ENCODE measurements at regions not wholly inside any gene's neighbourhood (a gene's known extent, or its start where the extent isn't known, plus 50 kb on each side); places are given as distances from the start of the nearest gene placed in this dataset.
A peak's percentile ranks its signal among the peaks of the same experiment; 100 is the strongest.

- no peak overlapping the region for H3K27ac Mint-ChIP-seq
Observed at GRCh38 chr6:10268111-10268510, 146.8 kb downstream of the TFAP2A start.

DNA sequence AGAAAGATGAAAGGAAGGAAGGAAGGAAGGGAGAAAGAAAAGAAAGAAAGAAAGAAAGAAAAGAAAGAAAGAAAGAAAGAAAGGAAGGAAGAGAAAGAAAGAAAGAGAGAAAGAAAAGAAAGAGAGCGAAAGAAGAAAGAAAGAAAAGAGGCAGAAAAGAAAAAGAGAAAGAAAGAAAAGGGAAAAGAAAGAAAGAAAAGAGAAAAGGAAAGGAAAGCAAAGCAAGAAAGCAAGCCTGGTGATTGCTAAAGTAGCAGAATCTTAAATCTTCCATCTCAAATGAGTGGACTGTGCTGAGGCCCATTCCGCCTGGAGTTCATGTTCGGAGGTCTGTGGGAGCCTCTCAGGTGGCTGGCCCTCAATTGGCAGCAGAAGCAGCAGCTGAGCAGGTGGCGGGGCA, 148.4 kb downstream of the TFAP2A start:
- H3K36me3 Mint-ChIP-seq (ENCODE audit: low read depth): no peaks in the 10 kb centered on the region
- ATAC-seq (no peak), DNase-seq (no peak)
- H3K27me3 Mint-ChIP-seq: peaks cover 7% of the 10 kb centered on the region
- CTCF ChIA-PET: no interaction called here
- H3K4me1 Mint-ChIP-seq: no peaks in the 10 kb centered on the region
- H3K9me3 Mint-ChIP-seq (ENCODE audit: low read depth): peaks cover 3% of the 10 kb centered on the region
- H3K4me3 Mint-ChIP-seq: no peak overlapping the region
- intact Hi-C loops (cut with DNase I, micrococcal nuclease): no loop called here
- POLR2A ChIA-PET: no interaction called here
- no peak overlapping the region for H3K27ac Mint-ChIP-seq

More at GRCh38 chr6:10268111-10268510, 146.8 kb downstream of the TFAP2A start:
- H3K9me3 Mint-ChIP-seq (ENCODE audit: low read depth): peaks cover 3% of the 10 kb centered on the region
- POLR2A ChIA-PET: no interaction called here
- no peaks in the 10 kb centered on the region for H3K4me1 Mint-ChIP-seq
- intact Hi-C loops (cut with DNase I, micrococcal nuclease): no loop called here
- no peak overlapping the region for H3K4me3 Mint-ChIP-seq
- ATAC-seq (no peak), DNase-seq (no peak)
- CTCF ChIA-PET: interaction anchor here (0.6 kb wide), 1 partner anchor 162 kb away, joined by 3 read pairs; no protein-coding TSS in a partner anchor
- no peaks in the 10 kb centered on the region for H3K36me3 Mint-ChIP-seq (ENCODE audit: low read depth)
- H3K27me3 Mint-ChIP-seq: peaks cover 17% of the 10 kb centered on the region

- H3K27me3 Mint-ChIP-seq: peaks cover 7% of the 10 kb centered on the region
- H3K36me3 Mint-ChIP-seq (ENCODE audit: low read depth): no peaks in the 10 kb centered on the region
- no peak for ATAC-seq
- peaks cover 3% of the 10 kb centered on the region for H3K9me3 Mint-ChIP-seq (ENCODE audit: low read depth)
- H3K4me1 Mint-ChIP-seq: no peaks in the 10 kb centered on the region
- H3K27ac Mint-ChIP-seq: no peak overlapping the region
- POLR2A ChIA-PET: no interaction called here
- CTCF ChIA-PET: no interaction called here
- H3K4me3 Mint-ChIP-seq: no peak overlapping the region
- intact Hi-C loops (cut with DNase I, micrococcal nuclease): no loop called here
- no peak for DNase-seq
Observed at GRCh38 chr6:10266061-10266460, 148.8 kb downstream of the TFAP2A start.

DNA sequence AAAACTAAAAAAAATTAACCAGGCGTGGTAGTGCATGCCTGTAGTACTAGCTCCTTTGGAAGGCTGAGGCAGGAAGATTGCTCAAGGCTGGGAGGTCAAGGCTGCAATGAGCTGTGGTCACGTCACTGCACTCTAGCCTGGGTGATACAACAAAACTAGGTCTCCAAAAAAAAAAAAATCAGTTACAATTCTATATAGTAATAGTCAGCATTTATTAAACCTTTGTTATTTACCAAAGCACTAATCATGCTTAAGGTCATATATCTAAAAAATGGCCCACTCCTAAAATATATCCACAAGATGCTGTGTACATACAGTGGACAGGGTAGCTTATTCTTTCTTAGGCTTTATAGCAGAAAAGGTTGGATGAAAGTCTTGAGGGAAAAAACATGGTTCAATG, 152.4 kb downstream of the TFAP2A start:
- ChIA-PET POLR2A (no interaction called here), CTCF (interaction anchor here (0.7 kb wide), 1 partner anchor 54 kb away, joined by 3 read pairs; no protein-coding TSS in a partner anchor)
- peaks cover 3% of the 10 kb centered on the region for H3K9me3 Mint-ChIP-seq (ENCODE audit: low read depth)
- no peak overlapping the region for H3K4me3 Mint-ChIP-seq
- no peak overlapping the region for H3K27ac Mint-ChIP-seq
- no peaks in the 10 kb centered on the region for H3K27me3 Mint-ChIP-seq
- no peaks in the 10 kb centered on the region for H3K36me3 Mint-ChIP-seq (ENCODE audit: low read depth)
- H3K4me1 Mint-ChIP-seq: no peaks in the 10 kb centered on the region
- intact Hi-C loops (cut with DNase I, micrococcal nuclease): no loop called here
- ATAC-seq: no peak
- DNase-seq: no peak

DNA sequence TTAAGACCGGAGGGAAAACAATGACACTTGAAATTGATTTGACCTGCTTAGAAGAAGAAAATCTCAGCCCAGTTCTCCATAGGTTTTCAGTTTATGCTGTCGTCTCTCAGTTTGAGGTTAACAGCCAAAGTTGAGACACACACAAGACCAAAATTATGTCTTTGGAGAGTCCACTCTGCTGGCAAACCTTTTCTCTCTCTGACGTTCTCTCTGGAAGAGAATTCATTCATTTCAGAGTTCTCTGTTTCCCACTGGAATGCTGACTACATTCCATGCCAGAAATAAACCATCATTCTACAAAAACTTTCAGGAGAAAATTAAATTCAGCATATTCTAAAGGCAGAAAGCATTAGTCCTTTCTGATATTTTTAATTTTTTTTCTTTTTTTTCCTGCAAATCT, 155.2 kb downstream of the TFAP2A start:
- Mint-ChIP-seq H3K36me3 (ENCODE audit: low read depth) (no peaks in the 10 kb centered on the region), H3K27ac (no peak overlapping the region), H3K27me3 (no peaks in the 10 kb centered on the region), H3K9me3 (ENCODE audit: low read depth) (peaks cover 4% of the 10 kb centered on the region), H3K4me1 (no peaks in the 10 kb centered on the region), H3K4me3 (no peak overlapping the region)
- ATAC-seq (no peak), DNase-seq (no peak)
- POLR2A ChIA-PET: no interaction called here
- intact Hi-C loops (cut with DNase I, micrococcal nuclease): loop anchor here (5.0 kb wide), 2 partner anchors 168 to 173 kb away; no protein-coding TSS in a partner anchor
- CTCF ChIA-PET: no interaction called here

- POLR2A ChIA-PET: no interaction called here
- intact Hi-C loops (cut with DNase I, micrococcal nuclease): loop anchor here (5.0 kb wide), 2 partner anchors 169 to 174 kb away; no protein-coding TSS in a partner anchor
- Mint-ChIP-seq H3K36me3 (ENCODE audit: low read depth) (no peaks in the 10 kb centered on the region), H3K27me3 (no peaks in the 10 kb centered on the region), H3K27ac (no peak overlapping the region), H3K4me1 (no peaks in the 10 kb centered on the region), H3K4me3 (no peak overlapping the region), H3K9me3 (ENCODE audit: low read depth) (peaks cover 1% of the 10 kb centered on the region)
- CTCF ChIA-PET: no interaction called here
- ATAC-seq (no peak), DNase-seq (no peak)
Observed at GRCh38 chr6:10258341-10258740, 156.5 kb downstream of the TFAP2A start.

DNA sequence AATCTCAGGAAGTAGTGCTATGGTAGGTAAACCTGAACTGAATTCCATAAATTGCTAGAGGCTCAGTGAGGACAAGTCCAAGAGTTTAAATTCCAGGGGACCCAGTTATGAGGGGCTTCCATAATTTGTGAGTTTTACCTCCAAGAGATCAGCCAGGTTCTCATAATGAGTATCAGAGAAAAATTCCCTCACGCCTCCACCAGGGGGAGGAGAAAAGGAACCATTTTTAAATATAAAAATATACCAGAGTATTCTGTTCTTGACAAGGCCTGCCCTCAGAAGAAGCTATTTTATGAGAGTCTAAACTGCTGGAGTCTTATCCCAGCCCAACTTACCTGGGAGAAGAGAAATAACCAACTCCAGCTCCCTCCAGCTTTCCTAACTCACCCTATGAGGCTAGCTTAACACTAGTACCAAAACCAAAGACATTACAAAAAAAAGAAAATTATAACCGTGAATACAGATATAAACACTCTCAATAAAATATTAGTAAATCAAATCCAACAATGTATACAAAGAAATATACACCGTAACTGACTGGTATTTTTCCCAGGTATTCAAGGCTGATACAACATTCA, 158.7 kb downstream of the TFAP2A start:
- ChIA-PET CTCF (interaction anchor here (1.1 to 1.3 kb wide), 2 partner anchors 13 to 173 kb away, joined by 3 read pairs; no protein-coding TSS in a partner anchor), POLR2A (no interaction called here)
- Mint-ChIP-seq H3K36me3 (ENCODE audit: low read depth) (no peaks in the 10 kb centered on the region), H3K4me3 (no peak overlapping the region), H3K4me1 (no peaks in the 10 kb centered on the region), H3K27me3 (no peaks in the 10 kb centered on the region), H3K27ac (no peak overlapping the region), H3K9me3 (ENCODE audit: low read depth) (peaks cover 1% of the 10 kb centered on the region)
- DNase-seq (peak; percentile 8), ATAC-seq (no peak)
- intact Hi-C loops (cut with DNase I, micrococcal nuclease): loop anchor here (5.0 kb wide), 2 partner anchors 171 to 176 kb away; no protein-coding TSS in a partner anchor

DNA sequence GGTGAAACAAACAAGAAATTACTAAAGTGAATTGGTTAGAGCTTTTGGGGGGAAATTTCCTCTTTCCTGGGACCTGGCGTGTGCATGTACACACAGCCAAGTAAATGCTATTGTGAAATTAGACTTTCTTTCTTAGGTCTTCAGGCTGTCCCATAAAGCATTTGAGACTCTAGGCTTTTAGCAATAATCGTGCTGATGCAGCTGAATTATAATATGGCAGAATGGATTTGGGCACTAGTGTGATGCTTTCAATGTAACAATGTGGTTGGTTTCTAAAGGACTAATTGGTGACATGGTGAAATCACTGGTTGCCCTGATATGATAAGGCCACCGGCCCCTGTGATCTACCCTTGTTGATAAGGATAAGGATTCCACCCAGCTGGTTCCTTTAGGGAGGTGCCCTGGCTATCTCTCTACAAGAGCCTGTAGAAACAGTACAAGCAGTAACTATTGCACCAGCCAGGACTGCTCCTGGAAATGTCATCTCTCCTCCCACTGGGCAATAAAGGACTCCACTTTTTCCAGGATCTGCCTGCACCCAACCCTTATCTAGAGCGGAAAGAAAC, 164.1 kb downstream of the TFAP2A start:
- H3K27me3 Mint-ChIP-seq: peaks cover 3% of the 10 kb centered on the region
- intact Hi-C loops (cut with DNase I, micrococcal nuclease): no loop called here

DNA sequence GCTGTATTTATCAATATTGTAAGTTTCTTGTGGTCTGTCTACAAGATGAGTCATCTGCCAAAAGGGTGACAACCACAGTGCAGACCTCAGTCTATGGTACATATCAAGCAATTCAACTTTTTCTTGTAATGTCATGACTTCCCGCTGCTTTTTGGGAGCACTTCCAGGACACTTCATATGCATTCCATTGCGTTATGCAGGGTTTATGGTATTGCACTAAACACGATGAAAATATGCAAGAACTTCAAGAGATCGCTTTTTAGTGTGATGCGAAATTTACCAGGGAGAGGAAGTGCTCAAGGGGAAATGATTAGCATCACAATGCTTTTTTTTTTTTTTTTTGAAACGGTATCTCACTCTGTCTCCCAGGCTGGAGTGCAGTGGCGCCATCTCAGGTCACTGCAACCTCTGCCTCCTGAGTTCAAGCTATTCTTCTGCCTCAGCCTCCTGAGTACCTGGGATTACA, 166.5 kb downstream of the TFAP2A start:
- Mint-ChIP-seq H3K36me3 (ENCODE audit: low read depth) (no peaks in the 10 kb centered on the region), H3K9me3 (ENCODE audit: low read depth) (no peaks in the 10 kb centered on the region), H3K4me1 (no peaks in the 10 kb centered on the region), H3K27me3 (peaks cover 3% of the 10 kb centered on the region), H3K4me3 (no peak overlapping the region), H3K27ac (no peak overlapping the region)
- intact Hi-C loops (cut with DNase I, micrococcal nuclease): no loop called here
- CTCF ChIA-PET: no interaction called here
- DNase-seq: no peak
- ATAC-seq: no peak
- POLR2A ChIA-PET: no interaction called here

More for the DNA sequence above, 164.1 kb downstream of the TFAP2A start:
- Mint-ChIP-seq H3K9me3 (ENCODE audit: low read depth) (no peaks in the 10 kb centered on the region), H3K4me3 (no peak overlapping the region), H3K36me3 (ENCODE audit: low read depth) (no peaks in the 10 kb centered on the region), H3K4me1 (no peaks in the 10 kb centered on the region), H3K27ac (no peak overlapping the region)
- CTCF ChIA-PET: no interaction called here
- DNase-seq: no peak
- POLR2A ChIA-PET: no interaction called here
- no peak for ATAC-seq

GRCh38 chr6:10237298-10238038, 177.4 kb downstream of the TFAP2A start:
- no peak for ATAC-seq
- intact Hi-C loops (cut with DNase I, micrococcal nuclease): no loop called here
- Mint-ChIP-seq H3K4me3 (no peak overlapping the region), H3K4me1 (no peaks in the 10 kb centered on the region), H3K27ac (no peak overlapping the region), H3K9me3 (ENCODE audit: low read depth) (no peaks in the 10 kb centered on the region), H3K27me3 (no peaks in the 10 kb centered on the region), H3K36me3 (ENCODE audit: low read depth) (no peaks in the 10 kb centered on the region)
- ChIA-PET POLR2A (no interaction called here), CTCF (no interaction called here)
- no peak for DNase-seq

GRCh38 chr6:10235344-10235743, 179.5 kb downstream of the TFAP2A start:
- no peaks in the 10 kb centered on the region for H3K9me3 Mint-ChIP-seq (ENCODE audit: low read depth)
- no peak for DNase-seq
- no peak overlapping the region for H3K4me3 Mint-ChIP-seq
- intact Hi-C loops (cut with DNase I, micrococcal nuclease): no loop called here
- no peaks in the 10 kb centered on the region for H3K27me3 Mint-ChIP-seq
- H3K36me3 Mint-ChIP-seq (ENCODE audit: low read depth): no peaks in the 10 kb centered on the region
- no peaks in the 10 kb centered on the region for H3K4me1 Mint-ChIP-seq
- POLR2A ChIA-PET: no interaction called here
- H3K27ac Mint-ChIP-seq: no peak overlapping the region
- no peak for ATAC-seq
- CTCF ChIA-PET: interaction anchor here (0.6 kb wide), 1 partner anchor 553 kb away, joined by 3 read pairs; no protein-coding TSS in a partner anchor

DNA sequence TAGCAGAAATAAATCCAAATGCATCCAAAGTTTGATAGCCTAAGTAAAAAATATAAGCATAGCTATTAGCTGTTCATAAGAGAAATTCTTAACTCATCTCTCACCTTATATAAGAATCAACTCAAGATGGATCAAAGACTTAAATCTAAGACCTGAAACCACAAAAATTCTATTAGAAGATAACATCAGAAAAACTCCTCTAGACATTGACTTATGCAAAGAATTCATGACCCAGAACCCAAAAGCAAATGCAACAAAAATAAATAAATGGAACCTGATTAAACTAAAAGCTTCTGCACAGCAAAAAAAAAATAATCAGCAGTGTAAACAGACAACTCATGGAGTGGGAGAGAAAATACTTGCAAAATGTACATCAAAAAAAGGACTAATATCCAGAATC, 184.3 kb downstream of the TFAP2A start:
- Mint-ChIP-seq H3K27me3 (no peaks in the 10 kb centered on the region), H3K4me1 (no peaks in the 10 kb centered on the region), H3K27ac (no peak overlapping the region), H3K9me3 (ENCODE audit: low read depth) (peaks cover 15% of the 10 kb centered on the region), H3K4me3 (no peak overlapping the region), H3K36me3 (ENCODE audit: low read depth) (no peaks in the 10 kb centered on the region)
- ChIA-PET CTCF (interaction anchor here (1.5 kb wide), 1 partner anchor 12 kb away, joined by 3 read pairs; no protein-coding TSS in a partner anchor), POLR2A (no interaction called here)
- no peak for ATAC-seq
- no peak for DNase-seq
- intact Hi-C loops (cut with DNase I, micrococcal nuclease): no loop called here
